ENCODE measurements at regions not wholly inside any gene's neighbourhood (a gene's known extent, or its start where the extent isn't known, plus 50 kb on each side); places are given as distances from the start of the nearest gene placed in this dataset.

- Histone ChIP-seq H3F3A (ENCODE audit: insufficient read depth, low read length, poor library complexity, severe bottlenecking) (no peaks in the 10 kb centered on the region), H3K27ac (ENCODE audit: low read length) (no peak overlapping the region), H3K9me2 (ENCODE audit: insufficient read depth, low read length) (no peaks in the 10 kb centered on the region), H3K27me3 (ENCODE audit: insufficient read depth, low read depth, low read length) (no peaks in the 10 kb centered on the region), H4K20me1 (ENCODE audit: insufficient read depth) (no peaks in the 10 kb centered on the region), H3K4me3 (ENCODE audit: low read length) (no peak overlapping the region), H3K79me2 (replicated peaks; ENCODE audit: insufficient read depth, low read length) (no peaks in the 10 kb centered on the region), H3K9me3 (ENCODE audit: low read length) (no peaks in the 10 kb centered on the region), H3K9ac (ENCODE audit: low read length) (no peak overlapping the region), H3K4me2 (ENCODE audit: low read length) (no peak overlapping the region), H3K36me3 (ENCODE audit: insufficient read depth, low read length) (no peaks in the 10 kb centered on the region), H2AFZ (ENCODE audit: low read depth, low read length) (no peak overlapping the region)
- TF ChIP-seq POLR2AphosphoS5 (IDR thresholded peaks at IDR 0.05) (no peak), REST (IDR thresholded peaks at IDR 0.05; ENCODE audit: borderline replicate concordance) (no peak), CTCF (IDR thresholded peaks at IDR 0.05; ENCODE audit: poor library complexity, severe bottlenecking) (no peak), MXI1 (conservative IDR thresholded peaks at IDR 0.05; ENCODE audit: poor library complexity, severe bottlenecking) (no peak), EZH2 (IDR thresholded peaks at IDR 0.05; ENCODE audit: borderline replicate concordance, insufficient read depth, low read length, poor library complexity, severe bottlenecking) (no peak), TAF1 (IDR thresholded peaks at IDR 0.05; ENCODE audit: low read depth) (no peak), RAD21 (conservative IDR thresholded peaks at IDR 0.05) (no peak), SMC3 (conservative IDR thresholded peaks at IDR 0.05; ENCODE audit: poor library complexity) (no peak), EP300 (conservative IDR thresholded peaks at IDR 0.05; ENCODE audit: poor library complexity, severe bottlenecking) (no peak)
Observed at GRCh38 chr14:99118946-99119345, 153.1 kb downstream of the BCL11B start.

Small RNA genes in the stretch of these regions (small RNA-seq; reads per million reads assigned to genes)
- 0 to 0.08 (median 0) reads per million in 3 experiments for gene AL162151.2
- gene RN7SL714P = 0 reads per million in 3 experiments

Measured in neural cell (in vitro differentiated cells).